Prostate gland (tissue), 2 donors: ENCODE measurements at regions not wholly inside any gene's neighbourhood (a gene's known extent, or its start where the extent isn't known, plus 50 kb on each side); places are given as distances from the start of the nearest gene placed in this dataset.

Experiments
- POLR2A ChIP-seq: fragments of 450-650 bp; IDR thresholded peaks from one replicate; pipeline ENCODE4 v1.6.1; 2016; ENCODE audit warnings: antibody characterized with exemption, mild to moderate bottlenecking
- TF ChIP-seq, protein P1 (sequence below), 4 experiments: fragments of 200-600 bp in 2 of 4; fragments of 450-650 bp in 2 of 4; sonication (generic) in 2 of 4; IDR thresholded peaks; 1 replicate in 3 of 4; 2 replicates in 1 of 4; pipeline ENCODE4 v1.5.1; 2016 to 2019; ENCODE audit warnings: antibody characterized with exemption in 4 of 4, mild to moderate bottlenecking in 2 of 4, moderate library complexity in 2 of 4

DNA sequence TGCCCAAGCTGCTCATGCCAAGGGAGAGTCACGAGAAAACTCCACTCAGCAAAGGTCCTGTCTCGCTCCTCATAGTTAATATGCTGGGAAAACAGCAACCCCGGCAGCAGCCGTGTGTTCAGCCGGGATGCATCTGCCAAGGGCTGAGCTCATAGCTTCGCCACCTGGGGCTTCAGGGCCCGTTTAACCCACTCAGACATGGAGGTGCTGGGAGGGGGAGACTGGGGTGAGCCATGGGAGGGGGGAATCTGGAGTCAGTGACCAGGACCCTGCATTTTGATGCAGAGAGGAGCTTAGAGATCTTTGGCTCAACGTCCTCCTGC is 283.4 kb downstream of the PTPRU start:
- TF ChIP-seq, protein P1, sequence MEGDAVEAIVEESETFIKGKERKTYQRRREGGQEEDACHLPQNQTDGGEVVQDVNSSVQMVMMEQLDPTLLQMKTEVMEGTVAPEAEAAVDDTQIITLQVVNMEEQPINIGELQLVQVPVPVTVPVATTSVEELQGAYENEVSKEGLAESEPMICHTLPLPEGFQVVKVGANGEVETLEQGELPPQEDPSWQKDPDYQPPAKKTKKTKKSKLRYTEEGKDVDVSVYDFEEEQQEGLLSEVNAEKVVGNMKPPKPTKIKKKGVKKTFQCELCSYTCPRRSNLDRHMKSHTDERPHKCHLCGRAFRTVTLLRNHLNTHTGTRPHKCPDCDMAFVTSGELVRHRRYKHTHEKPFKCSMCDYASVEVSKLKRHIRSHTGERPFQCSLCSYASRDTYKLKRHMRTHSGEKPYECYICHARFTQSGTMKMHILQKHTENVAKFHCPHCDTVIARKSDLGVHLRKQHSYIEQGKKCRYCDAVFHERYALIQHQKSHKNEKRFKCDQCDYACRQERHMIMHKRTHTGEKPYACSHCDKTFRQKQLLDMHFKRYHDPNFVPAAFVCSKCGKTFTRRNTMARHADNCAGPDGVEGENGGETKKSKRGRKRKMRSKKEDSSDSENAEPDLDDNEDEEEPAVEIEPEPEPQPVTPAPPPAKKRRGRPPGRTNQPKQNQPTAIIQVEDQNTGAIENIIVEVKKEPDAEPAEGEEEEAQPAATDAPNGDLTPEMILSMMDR (IDR thresholded peaks at IDR 0.05): no peak
- no peak for TF ChIP-seq POLR2A
